ENCODE measurements at regions not wholly inside any gene's neighbourhood (a gene's known extent, or its start where the extent isn't known, plus 50 kb on each side); places are given as distances from the start of the nearest gene placed in this dataset.

DNA sequence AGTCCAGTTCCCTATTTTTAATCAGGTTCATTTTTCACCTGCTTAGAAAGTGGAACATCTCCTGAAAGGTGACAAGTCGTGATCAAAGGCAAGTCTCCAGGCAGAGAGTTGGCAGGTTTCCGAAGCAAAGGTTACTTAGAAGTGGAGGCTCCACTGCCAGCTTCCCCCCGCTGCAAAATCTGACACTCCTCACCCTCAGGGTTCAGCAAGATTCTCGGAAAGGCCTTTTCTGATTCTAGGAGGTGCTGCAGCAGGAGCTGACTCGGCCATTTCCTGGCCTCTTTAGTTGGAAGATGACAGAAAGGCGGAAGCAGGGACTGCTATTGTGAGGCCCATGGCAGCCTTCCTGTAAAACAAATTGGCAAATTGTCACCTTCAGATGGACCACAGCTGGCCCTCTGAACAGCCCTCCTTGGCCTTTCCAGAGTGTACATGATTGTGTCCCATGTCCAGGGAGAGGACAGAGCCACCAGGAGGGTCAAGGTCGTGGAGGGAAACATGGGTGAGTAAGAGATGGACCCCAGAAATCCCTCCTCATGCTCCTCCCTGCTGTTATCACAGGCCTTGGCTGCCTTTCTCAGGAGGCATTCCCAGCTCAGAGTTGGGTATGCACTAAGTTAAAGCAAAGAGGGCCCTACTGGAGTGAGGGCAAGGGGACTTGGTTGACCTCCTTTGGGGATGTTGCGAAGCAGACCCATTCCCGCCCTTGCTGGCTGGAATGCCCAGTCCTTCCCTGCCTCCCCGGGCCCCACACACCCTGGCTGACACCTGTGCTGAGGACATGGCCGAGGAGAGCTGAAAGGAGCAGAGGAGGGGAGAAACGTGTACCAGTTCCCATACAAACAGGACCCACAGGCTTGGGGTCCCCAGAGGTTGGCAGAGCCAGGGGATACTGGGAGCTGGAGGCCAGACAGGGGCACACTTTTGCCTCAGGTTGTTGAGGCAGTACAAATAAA, 115.5 kb upstream of the IRF2BP2 start:
- TF ChIP-seq, protein P1, sequence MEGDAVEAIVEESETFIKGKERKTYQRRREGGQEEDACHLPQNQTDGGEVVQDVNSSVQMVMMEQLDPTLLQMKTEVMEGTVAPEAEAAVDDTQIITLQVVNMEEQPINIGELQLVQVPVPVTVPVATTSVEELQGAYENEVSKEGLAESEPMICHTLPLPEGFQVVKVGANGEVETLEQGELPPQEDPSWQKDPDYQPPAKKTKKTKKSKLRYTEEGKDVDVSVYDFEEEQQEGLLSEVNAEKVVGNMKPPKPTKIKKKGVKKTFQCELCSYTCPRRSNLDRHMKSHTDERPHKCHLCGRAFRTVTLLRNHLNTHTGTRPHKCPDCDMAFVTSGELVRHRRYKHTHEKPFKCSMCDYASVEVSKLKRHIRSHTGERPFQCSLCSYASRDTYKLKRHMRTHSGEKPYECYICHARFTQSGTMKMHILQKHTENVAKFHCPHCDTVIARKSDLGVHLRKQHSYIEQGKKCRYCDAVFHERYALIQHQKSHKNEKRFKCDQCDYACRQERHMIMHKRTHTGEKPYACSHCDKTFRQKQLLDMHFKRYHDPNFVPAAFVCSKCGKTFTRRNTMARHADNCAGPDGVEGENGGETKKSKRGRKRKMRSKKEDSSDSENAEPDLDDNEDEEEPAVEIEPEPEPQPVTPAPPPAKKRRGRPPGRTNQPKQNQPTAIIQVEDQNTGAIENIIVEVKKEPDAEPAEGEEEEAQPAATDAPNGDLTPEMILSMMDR (IDR thresholded peaks at IDR 0.05) = no peak
- DNase-seq (ENCODE audit: low spot score) = no peak
- ATAC-seq (ENCODE audit: low FRiP score) = no peak

DNA sequence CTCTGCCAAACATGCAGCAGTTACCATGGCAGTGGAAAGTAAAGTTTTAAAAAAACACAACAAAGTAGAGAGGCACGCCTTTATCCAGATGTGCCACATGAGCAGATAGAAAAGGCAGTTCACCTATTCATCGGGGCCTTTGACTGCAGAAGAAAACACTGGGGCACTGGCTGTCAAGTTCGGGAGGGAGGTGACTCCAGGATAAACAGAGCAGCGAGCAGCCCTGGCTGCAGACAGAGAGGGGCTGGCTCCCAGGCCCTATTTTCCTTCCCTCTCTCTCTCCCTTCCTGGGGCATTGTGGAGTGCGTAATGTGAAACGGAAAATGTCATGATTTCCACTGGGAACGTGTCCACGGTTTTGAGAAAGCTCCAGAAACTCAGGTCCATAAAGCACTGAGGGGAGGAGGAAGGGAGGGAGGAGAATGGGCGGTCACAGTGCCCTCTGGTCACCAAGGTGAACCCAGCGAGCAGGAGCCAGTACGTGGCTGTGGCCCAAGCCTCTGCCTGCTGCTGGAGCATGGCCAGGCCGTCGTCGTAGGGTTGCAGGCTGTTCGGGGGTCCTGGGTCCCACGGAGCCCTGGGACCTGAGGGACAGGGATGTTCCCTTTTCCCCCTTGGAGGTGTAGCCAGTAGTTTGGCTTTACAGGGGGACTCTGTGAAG, 114.7 kb upstream of the IRF2BP2 start:
- ATAC-seq (ENCODE audit: low FRiP score) (peak; percentile 37), DNase-seq (ENCODE audit: low spot score) (no peak)
- TF ChIP-seq, protein P1 (IDR thresholded peaks at IDR 0.05) = no peak

DNA sequence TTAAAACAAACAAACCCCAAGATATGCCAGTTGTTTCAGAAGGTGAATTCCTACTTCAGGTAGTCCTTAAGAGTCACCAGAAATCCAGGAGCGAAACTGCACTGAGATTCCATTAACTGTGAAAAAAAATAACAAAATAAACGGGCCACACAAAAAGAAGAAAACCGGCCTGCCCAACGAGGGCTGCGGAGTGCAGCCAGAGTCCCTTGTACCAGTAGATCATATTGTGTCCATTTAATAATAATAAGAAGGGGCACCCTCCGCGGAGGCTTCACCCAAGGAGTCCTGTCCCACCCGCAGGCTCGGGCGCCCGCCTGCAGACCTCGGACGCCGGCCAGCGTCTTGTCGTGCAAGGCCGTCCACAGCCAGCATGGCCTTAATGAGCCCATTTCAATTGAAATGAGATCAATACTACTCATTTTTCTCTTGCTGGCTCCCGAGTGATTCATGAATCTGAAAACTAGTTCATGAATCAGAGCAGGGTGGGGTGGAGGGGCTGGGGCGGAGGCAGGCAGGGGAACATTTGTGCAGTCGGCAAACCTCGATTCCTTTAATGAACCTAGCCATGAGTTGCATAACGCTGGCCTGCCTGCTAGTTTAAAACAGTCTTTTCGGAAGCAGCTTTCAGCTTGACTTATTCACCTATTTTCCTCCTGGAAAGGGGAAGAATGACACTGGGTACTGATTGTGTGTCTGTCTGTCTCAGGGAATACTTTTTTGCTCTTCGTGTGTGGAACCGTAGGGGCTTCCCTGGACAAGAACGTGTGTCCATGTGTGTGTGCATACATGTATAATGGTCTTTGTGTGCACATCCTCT, 113.1 kb upstream of the IRF2BP2 start:
- no peak for DNase-seq (ENCODE audit: low spot score)
- TF ChIP-seq, protein P1 (IDR thresholded peaks at IDR 0.05) = no peak
- peak; percentile 44 for ATAC-seq (ENCODE audit: low FRiP score)

DNA sequence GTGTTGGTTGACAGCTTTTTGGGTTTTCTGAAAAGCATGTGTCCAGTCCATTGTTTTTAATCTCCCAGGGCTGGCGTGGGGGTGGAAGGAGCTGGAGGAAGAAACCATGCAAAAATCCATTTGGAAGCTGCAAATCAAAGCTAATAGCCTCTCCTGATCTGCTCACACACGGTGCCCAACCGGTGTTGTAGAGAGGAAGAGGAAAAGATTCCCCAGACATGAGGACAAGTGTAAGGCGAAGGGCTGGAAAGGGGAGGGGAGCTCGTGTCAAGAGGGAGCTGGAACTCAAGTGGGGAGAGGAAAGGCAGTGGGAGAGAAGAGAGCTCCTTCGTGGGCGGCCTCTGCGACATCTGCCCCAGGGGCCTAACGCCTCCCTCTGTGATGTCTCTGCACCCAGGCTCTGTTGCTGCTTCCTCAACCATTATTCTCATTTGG, 112.3 kb upstream of the IRF2BP2 start:
- TF ChIP-seq, protein P1 (IDR thresholded peaks at IDR 0.05) = no peak
- no peak for ATAC-seq (ENCODE audit: low FRiP score)
- DNase-seq (ENCODE audit: low spot score) = no peak

DNA sequence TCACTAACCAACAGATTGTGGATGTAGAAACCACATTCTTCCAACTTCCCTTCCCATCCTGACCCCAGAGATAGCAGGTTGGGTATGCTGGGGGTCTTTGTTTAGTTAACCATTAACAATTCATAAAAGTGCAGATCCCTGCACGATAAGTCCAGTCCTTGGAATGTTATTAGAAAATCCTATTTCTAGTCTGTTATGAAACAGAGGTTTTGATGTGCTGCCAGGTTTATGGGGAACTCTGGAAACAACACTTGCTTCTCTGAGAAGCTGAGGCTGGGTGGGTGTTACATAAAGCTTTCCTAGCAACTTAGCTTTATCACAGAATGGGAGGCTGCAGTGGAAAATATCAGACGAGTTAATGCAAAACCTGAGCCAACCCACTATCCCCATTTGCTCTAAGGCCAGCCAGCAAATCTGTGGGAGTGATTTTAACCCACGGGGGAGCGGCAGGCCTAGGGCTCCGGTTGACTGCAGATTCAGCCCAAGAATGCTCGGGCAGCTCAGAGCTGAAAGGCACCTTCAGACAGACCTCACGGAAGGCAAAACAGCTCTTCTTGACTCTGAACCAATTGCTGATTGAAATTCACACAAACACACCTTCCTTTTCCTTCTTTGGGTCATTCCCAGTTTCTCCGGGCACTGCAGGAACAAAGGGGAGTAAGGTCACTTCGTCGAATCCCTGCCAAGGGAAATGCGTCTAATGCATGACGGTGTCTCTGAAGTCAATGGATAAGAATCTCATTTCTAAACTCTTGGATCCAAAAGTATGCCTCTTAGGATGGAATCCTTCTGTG, 111.7 kb upstream of the IRF2BP2 start:
- DNase-seq (ENCODE audit: low spot score) (no peak), ATAC-seq (ENCODE audit: low FRiP score) (peak; percentile 34)
- TF ChIP-seq, protein P1 (IDR thresholded peaks at IDR 0.05) = no peak
